ENCODE measurements at regions not wholly inside any gene's neighbourhood (a gene's known extent, or its start where the extent isn't known, plus 50 kb on each side); places are given as distances from the start of the nearest gene placed in this dataset.

- DNase-seq (ENCODE audit: low read depth in 2 of 2), result no peak
- H3K36me3 ChIP-seq (ENCODE audit: control insufficient read depth, insufficient read depth, low read length), result no peaks in the 10 kb centered on the region
- TF ChIP-seq, protein P1, sequence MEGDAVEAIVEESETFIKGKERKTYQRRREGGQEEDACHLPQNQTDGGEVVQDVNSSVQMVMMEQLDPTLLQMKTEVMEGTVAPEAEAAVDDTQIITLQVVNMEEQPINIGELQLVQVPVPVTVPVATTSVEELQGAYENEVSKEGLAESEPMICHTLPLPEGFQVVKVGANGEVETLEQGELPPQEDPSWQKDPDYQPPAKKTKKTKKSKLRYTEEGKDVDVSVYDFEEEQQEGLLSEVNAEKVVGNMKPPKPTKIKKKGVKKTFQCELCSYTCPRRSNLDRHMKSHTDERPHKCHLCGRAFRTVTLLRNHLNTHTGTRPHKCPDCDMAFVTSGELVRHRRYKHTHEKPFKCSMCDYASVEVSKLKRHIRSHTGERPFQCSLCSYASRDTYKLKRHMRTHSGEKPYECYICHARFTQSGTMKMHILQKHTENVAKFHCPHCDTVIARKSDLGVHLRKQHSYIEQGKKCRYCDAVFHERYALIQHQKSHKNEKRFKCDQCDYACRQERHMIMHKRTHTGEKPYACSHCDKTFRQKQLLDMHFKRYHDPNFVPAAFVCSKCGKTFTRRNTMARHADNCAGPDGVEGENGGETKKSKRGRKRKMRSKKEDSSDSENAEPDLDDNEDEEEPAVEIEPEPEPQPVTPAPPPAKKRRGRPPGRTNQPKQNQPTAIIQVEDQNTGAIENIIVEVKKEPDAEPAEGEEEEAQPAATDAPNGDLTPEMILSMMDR (conservative IDR thresholded peaks at IDR 0.05 in 1 of 2, IDR thresholded peaks at IDR 0.05 in 1 of 2; ENCODE audit: low read depth in 1 of 2, low read length in 2 of 2), result no peak
- no peak for TF ChIP-seq EZH2 (IDR thresholded peaks at IDR 0.05; ENCODE audit: low read length, missing control alignments)
- H3K4me3 ChIP-seq (replicated peaks in 1 of 4; ENCODE audit: control extremely low read depth in 1 of 4, insufficient read depth in 1 of 4, low read depth in 3 of 4, low read length in 4 of 4), result no peak overlapping the region
- no peak overlapping the region for H2AFZ ChIP-seq (ENCODE audit: low read length)
- H3K4me1 ChIP-seq (ENCODE audit: control insufficient read depth, extremely low read depth, insufficient read depth, low read length), result no peaks in the 10 kb centered on the region
- no peaks in the 10 kb centered on the region for H4K20me1 ChIP-seq (ENCODE audit: control insufficient read depth, extremely low read depth, insufficient read depth, low read length)
- H3K4me2 ChIP-seq (ENCODE audit: extremely low read depth, insufficient read depth, low read length), result no peak overlapping the region
- no peak overlapping the region for H3K27ac ChIP-seq (ENCODE audit: insufficient read depth, low read length)
- H3K79me2 ChIP-seq (ENCODE audit: control insufficient read depth, insufficient read depth, low read length), result no peaks in the 10 kb centered on the region
- H3K9ac ChIP-seq (ENCODE audit: insufficient read depth, low read length), result no peak overlapping the region
- no peaks in the 10 kb centered on the region for H3K9me3 ChIP-seq (ENCODE audit: control insufficient read depth, insufficient read depth, low read depth, low read length)
- no peaks in the 10 kb centered on the region for H3K27me3 ChIP-seq (ENCODE audit: control insufficient read depth, insufficient read depth, low read length)
These were observed 111.8 kb upstream of the RUNX3 start for GRCh38 chr1:25041916-25042315.

DNA sequence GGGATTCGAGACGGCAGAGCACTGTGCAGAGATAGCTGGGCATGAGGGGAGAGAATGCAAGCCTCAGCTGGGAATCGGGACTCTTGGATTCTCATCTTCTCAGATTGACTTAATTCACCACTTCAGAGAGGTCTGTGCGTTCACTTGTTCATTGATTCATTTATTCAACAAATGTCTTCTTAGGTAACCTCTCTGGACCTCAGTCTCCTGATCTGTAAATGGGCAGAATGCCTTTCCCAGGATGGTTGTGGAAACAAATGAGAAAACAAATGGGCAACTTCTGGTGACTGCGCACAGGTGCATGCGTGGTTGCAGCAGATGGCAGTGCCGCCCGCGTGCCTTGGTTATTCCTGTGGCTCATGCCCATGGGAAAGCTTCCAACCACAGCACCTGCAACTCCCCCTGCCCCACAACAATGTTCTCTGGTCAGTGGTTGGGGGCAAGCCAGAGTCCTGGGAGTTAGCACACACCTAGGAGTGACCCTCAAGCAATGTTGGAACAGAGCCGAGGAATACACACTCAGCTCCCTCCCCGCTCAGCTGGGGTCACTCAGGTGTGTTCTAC lies 110.1 kb upstream of the RUNX3 start:
- H3K4me3 ChIP-seq (replicated peaks in 1 of 4; ENCODE audit: control extremely low read depth in 1 of 4, insufficient read depth in 1 of 4, low read depth in 3 of 4, low read length in 4 of 4), result no peak overlapping the region
- no peak overlapping the region for H3K27ac ChIP-seq (ENCODE audit: insufficient read depth, low read length)
- no peak overlapping the region for H3K9ac ChIP-seq (ENCODE audit: insufficient read depth, low read length)
- no peaks in the 10 kb centered on the region for H3K9me3 ChIP-seq (ENCODE audit: control insufficient read depth, insufficient read depth, low read depth, low read length)
- no peaks in the 10 kb centered on the region for H3K4me1 ChIP-seq (ENCODE audit: control insufficient read depth, extremely low read depth, insufficient read depth, low read length)
- no peak for DNase-seq (ENCODE audit: low read depth in 2 of 2)
- H4K20me1 ChIP-seq (ENCODE audit: control insufficient read depth, extremely low read depth, insufficient read depth, low read length), result no peaks in the 10 kb centered on the region
- no peaks in the 10 kb centered on the region for H3K27me3 ChIP-seq (ENCODE audit: control insufficient read depth, insufficient read depth, low read length)
- H2AFZ ChIP-seq (ENCODE audit: low read length), result no peak overlapping the region
- TF ChIP-seq EZH2 (IDR thresholded peaks at IDR 0.05; ENCODE audit: low read length, missing control alignments), result no peak
- TF ChIP-seq, protein P1 (conservative IDR thresholded peaks at IDR 0.05 in 1 of 2, IDR thresholded peaks at IDR 0.05 in 1 of 2; ENCODE audit: low read depth in 1 of 2, low read length in 2 of 2), result no peak
- no peaks in the 10 kb centered on the region for H3K36me3 ChIP-seq (ENCODE audit: control insufficient read depth, insufficient read depth, low read length)
- no peak overlapping the region for H3K4me2 ChIP-seq (ENCODE audit: extremely low read depth, insufficient read depth, low read length)
- no peaks in the 10 kb centered on the region for H3K79me2 ChIP-seq (ENCODE audit: control insufficient read depth, insufficient read depth, low read length)

DNA sequence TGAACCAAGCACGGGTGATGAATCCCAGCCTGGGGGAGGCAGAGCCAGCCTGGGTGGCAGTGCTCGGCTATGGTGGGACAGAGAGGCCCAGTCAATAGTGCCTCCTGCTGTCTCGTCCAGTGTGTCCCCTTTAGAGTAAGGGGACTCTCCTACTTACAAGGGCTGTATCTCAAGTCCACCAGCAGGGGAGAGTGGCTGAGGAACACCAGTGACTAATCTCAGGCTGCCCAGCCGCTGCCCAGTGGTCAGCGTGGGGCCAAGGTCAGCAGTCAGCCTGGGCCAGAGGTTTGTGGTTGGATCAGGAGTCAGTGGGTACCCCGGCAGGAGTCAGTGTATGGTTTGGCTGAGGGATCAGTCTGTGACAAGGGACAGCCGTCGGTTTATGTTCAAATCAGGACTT lies 109.2 kb upstream of the RUNX3 start:
- H3K79me2 ChIP-seq (ENCODE audit: control insufficient read depth, insufficient read depth, low read length), result no peaks in the 10 kb centered on the region
- H2AFZ ChIP-seq (ENCODE audit: low read length), result no peak overlapping the region
- no peaks in the 10 kb centered on the region for H3K4me1 ChIP-seq (ENCODE audit: control insufficient read depth, extremely low read depth, insufficient read depth, low read length)
- H3K4me3 ChIP-seq (replicated peaks in 1 of 4; ENCODE audit: control extremely low read depth in 1 of 4, insufficient read depth in 1 of 4, low read depth in 3 of 4, low read length in 4 of 4), result no peak overlapping the region
- H3K27me3 ChIP-seq (ENCODE audit: control insufficient read depth, insufficient read depth, low read length), result no peaks in the 10 kb centered on the region
- TF ChIP-seq, protein P1 (conservative IDR thresholded peaks at IDR 0.05 in 1 of 2, IDR thresholded peaks at IDR 0.05 in 1 of 2; ENCODE audit: low read depth in 1 of 2, low read length in 2 of 2), result no peak
- TF ChIP-seq EZH2 (IDR thresholded peaks at IDR 0.05; ENCODE audit: low read length, missing control alignments), result no peak
- no peaks in the 10 kb centered on the region for H4K20me1 ChIP-seq (ENCODE audit: control insufficient read depth, extremely low read depth, insufficient read depth, low read length)
- no peak overlapping the region for H3K4me2 ChIP-seq (ENCODE audit: extremely low read depth, insufficient read depth, low read length)
- H3K9me3 ChIP-seq (ENCODE audit: control insufficient read depth, insufficient read depth, low read depth, low read length), result no peaks in the 10 kb centered on the region
- no peak overlapping the region for H3K9ac ChIP-seq (ENCODE audit: insufficient read depth, low read length)
- H3K36me3 ChIP-seq (ENCODE audit: control insufficient read depth, insufficient read depth, low read length), result no peaks in the 10 kb centered on the region
- no peak overlapping the region for H3K27ac ChIP-seq (ENCODE audit: insufficient read depth, low read length)
- no peak for DNase-seq (ENCODE audit: low read depth in 2 of 2)
